A549 (cell line): ENCODE measurements at regions not wholly inside any gene's neighbourhood (a gene's known extent, or its start where the extent isn't known, plus 50 kb on each side); places are given as distances from the start of the nearest gene placed in this dataset.

Experiments
- ATAC-seq, 2 experiments: fragments of 200-7000 bp in 1 of 2; fragments of >200 bp in 1 of 2; cut with Nextera tagmentation in 1 of 2; cut with Tn5 transposase in 1 of 2; 3 replicates each; pipeline versions ENCODE4 v1.8.0 to v1.9.1; 2018 to 2020; ENCODE audit warnings: mild to moderate bottlenecking in 1 of 2, moderate library complexity in 1 of 2
- CTCF ChIA-PET: fragments of 300-600 bp; sonication (Branson Sonifier 250); formaldehyde crosslinking; extraction: SDS; loops from one replicate; lab custom pipeline; 2021; ENCODE audit warnings: antibody characterized with exemption, inconsistent platforms; lab: Yijun Ruan, JAX
- POLR2A ChIA-PET: fragments of 350-600 bp; formaldehyde crosslinking; extraction: SDS; loops from one replicate; lab custom pipeline; 2021; ENCODE audit warnings: antibody characterized with exemption, inconsistent platforms; lab: Yijun Ruan, JAX
- DNase-seq, 2 experiments: peaks; one replicate each; pipeline versions ENCODE4 v3.0.0 to v3.0.0-alpha.2; 2011 to 2016; ENCODE audit warnings: low read depth in 1 of 2, low spot score in 1 of 2
- FAIRE-seq: peaks from 2 replicates; lab custom pipeline; 2011; peaks lifted over from hg19 to GRCh38; lab: Jason Lieb, UNC
- H3K27ac ChIP-seq, 2 experiments: fragments of >200 bp; sonication (Bioruptor Twin); formaldehyde crosslinking; 3 replicates each; pipeline ENCODE4 v1.5.1; 2016 to 2017
- H3K4me1 ChIP-seq: fragments of >200 bp; sonication (Bioruptor Twin); formaldehyde crosslinking; 3 replicates; pipeline ENCODE4 v1.6.1; 2016
- H3K4me2 ChIP-seq: fragments of >200 bp; sonication (Bioruptor Twin); formaldehyde crosslinking; 3 replicates; pipeline ENCODE4 v1.6.1; 2016
- H3K4me3 ChIP-seq: fragments of >200 bp; sonication (Bioruptor Twin); formaldehyde crosslinking; 3 replicates; pipeline ENCODE4 v1.5.1; 2016
- H3K9me3 ChIP-seq: fragments of >200 bp; sonication (Bioruptor Twin); formaldehyde crosslinking; 3 replicates; pipeline ENCODE4 v1.6.1; 2016
- ATOH8 ChIP-seq: fragments of 250-450 bp; sonication (Bioruptor Pico); IDR thresholded peaks from 2 replicates; pipeline ENCODE4 v1.5.0; 2020; ENCODE audit warnings: low read depth, mild to moderate bottlenecking, moderate library complexity
- CBX2 ChIP-seq: fragments of 200-600 bp; sonication (generic); IDR thresholded peaks from 2 replicates; pipeline ENCODE4 v1.6.1; 2016; ENCODE audit warnings: low read depth, mild to moderate bottlenecking, borderline replicate concordance
- ESRRA ChIP-seq: fragments of 150-350 bp; IDR thresholded peaks from 2 replicates; pipeline ENCODE4 v1.6.1; 2014; ENCODE audit warnings: mild to moderate bottlenecking, low read length, borderline replicate concordance
- HDAC2 ChIP-seq: fragments of 200-600 bp; sonication (generic); IDR thresholded peaks from 2 replicates; pipeline ENCODE4 v1.6.1; 2016
- HEYL ChIP-seq: fragments of 250-450 bp; sonication (Bioruptor Pico); IDR thresholded peaks from 2 replicates; pipeline ENCODE4 v1.8.0; 2021; ENCODE audit warnings: mild to moderate bottlenecking, moderate library complexity
- JUNB ChIP-seq: fragments of >200 bp; sonication (Bioruptor Twin); formaldehyde crosslinking; IDR thresholded peaks from 2 replicates; pipeline ENCODE4 v1.6.1; 2016
- PHF8 ChIP-seq: fragments of 200-600 bp; sonication (generic); IDR thresholded peaks from 2 replicates; pipeline ENCODE4 v1.6.1; 2016; ENCODE audit warnings: low read depth, mild to moderate bottlenecking, antibody characterized with exemption, moderate library complexity, borderline replicate concordance
- POLR2A ChIP-seq: IDR thresholded peaks from 2 replicates; pipeline ENCODE4 v1.6.1; 2012; ENCODE audit warnings: mild to moderate bottlenecking, low read length
- POLR2AphosphoS2 ChIP-seq: conservative IDR thresholded peaks from 2 replicates; pipeline ENCODE4 v1.6.1; 2012; ENCODE audit warnings: low read length, improper control_type of control experiment, inconsistent platforms
- SMC3 ChIP-seq: fragments of >200 bp; sonication (Bioruptor Twin); formaldehyde crosslinking; IDR thresholded peaks from 3 replicates; pipeline ENCODE4 v1.6.1; 2018; ENCODE audit warnings: inconsistent platforms
- SREBF2 ChIP-seq: fragments of 450-650 bp; IDR thresholded peaks from 2 replicates; pipeline ENCODE4 v1.6.1; 2014; ENCODE audit warnings: mild to moderate bottlenecking, moderate library complexity
- TP53 ChIP-seq: fragments of 250-450 bp; sonication (Bioruptor Pico); IDR thresholded peaks from 2 replicates; pipeline ENCODE4 v1.5.0; 2021; ENCODE audit warnings: mild to moderate bottlenecking, moderate library complexity
- USF2 ChIP-seq: fragments of 450-650 bp; IDR thresholded peaks from 2 replicates; pipeline ENCODE4 v1.6.1; 2014; ENCODE audit warnings: antibody characterized with exemption
- ZFP36 ChIP-seq: fragments of 450-650 bp; IDR thresholded peaks from 2 replicates; pipeline ENCODE4 v1.6.1; 2014; ENCODE audit warnings: borderline replicate concordance; ENCODE audit not compliant: partially characterized antibody
- ZSCAN20 ChIP-seq: fragments of 250-450 bp; sonication (Bioruptor Pico); IDR thresholded peaks from 2 replicates; pipeline ENCODE4 v1.8.0; 2022; ENCODE audit warnings: mild to moderate bottlenecking, moderate library complexity
- WGBS: methylation state at CpG from one replicate; pipeline ENCODE4 v1.1.6; 2017; ENCODE audit errors: missing lambda C conversion rate; 5-methylcytosine and 5-hydroxymethylcytosine counted together
- TF ChIP-seq, protein P1 (sequence below): fragments of >200 bp; sonication (Bioruptor Twin); formaldehyde crosslinking; IDR thresholded peaks from 2 replicates; pipeline ENCODE4 v1.6.1; 2016
- TF ChIP-seq, protein P2 (sequence below): fragments of >200 bp; sonication (Bioruptor Twin); formaldehyde crosslinking; IDR thresholded peaks from 3 replicates; pipeline ENCODE4 v1.6.1; 2016

- no peak for TF ChIP-seq ATOH8 (CRISPR knock-in tag)
Observed at GRCh38 chr12:71252473-71252872, 94.7 kb upstream of the TSPAN8 start (continued).

DNA sequence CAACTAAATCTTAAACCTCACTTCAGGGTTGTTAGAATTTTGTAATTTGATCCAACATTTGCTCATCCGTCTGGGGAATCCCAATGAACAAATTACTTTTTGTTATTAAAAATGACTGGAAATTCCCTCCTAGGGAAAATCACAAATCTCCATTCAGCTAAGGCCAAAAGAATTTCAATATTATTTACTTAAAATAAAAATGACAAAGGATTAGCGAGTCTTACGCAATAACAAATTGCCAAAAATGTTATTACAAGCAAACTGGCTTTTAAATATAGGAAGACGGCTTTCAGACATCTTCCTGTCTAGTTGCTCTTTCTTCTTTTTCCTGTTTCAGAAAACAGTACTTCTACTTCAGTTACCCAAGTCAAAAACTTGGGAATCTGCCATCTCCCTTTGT is 92.4 kb upstream of the TSPAN8 start:
- POLR2A ChIA-PET = no interaction called here
- H3K27ac ChIP-seq = no peak overlapping the region
- CTCF ChIA-PET = no interaction called here
- no peaks in the 10 kb centered on the region for H3K4me1 ChIP-seq
- no peak for DNase-seq
- no peak overlapping the region for H3K4me3 ChIP-seq
- H3K4me2 ChIP-seq = no peak overlapping the region
- ATAC-seq = no peak
- TF ChIP-seq POLR2AphosphoS2 (no peak), CBX2 (no peak), USF2 (no peak), ZSCAN20 (CRISPR knock-in tag) (no peak), HEYL (no peak)
- TF ChIP-seq, protein P1, sequence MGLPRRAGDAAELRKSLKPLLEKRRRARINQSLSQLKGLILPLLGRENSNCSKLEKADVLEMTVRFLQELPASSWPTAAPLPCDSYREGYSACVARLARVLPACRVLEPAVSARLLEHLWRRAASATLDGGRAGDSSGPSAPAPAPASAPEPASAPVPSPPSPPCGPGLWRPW = no peak
- 19% methylated on average over 4 of the region's 4 CpGs for WGBS
- no peak for FAIRE-seq
- peaks cover 5% of the 10 kb centered on the region; the same call in 2 of the 3 replicates for H3K9me3 ChIP-seq

DNA sequence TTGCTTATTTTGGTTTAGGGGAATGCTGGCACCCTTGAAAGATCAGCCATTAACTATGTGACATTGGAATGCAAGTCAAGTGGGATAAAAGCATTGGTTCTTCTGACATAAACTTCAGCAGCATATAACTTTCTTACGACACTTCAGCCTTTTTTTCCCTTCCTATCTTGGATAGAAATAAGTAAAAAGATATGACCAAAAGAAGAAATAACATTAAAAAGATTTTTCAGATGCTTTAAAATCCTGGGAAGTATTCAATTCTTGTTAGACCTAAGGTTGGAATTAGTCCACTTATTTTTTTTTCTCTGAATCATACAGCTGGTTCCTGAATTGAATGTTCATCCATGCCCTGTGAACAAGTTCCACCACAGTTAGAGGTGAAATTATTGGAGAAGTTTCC is 85.6 kb upstream of the TSPAN8 start:
- CTCF ChIA-PET = no interaction called here
- no peak for TF ChIP-seq PHF8
- no peak for TF ChIP-seq JUNB
- TF ChIP-seq POLR2A = no peak
- TF ChIP-seq SREBF2 = no peak
- TF ChIP-seq TP53 (CRISPR knock-in tag) = no peak
- no peak for TF ChIP-seq ZFP36
- no peak for TF ChIP-seq ZSCAN20 (CRISPR knock-in tag)
- peak; percentile 7 for FAIRE-seq
- H3K4me3 ChIP-seq = no peak overlapping the region
- no peak for DNase-seq
- POLR2A ChIA-PET = no interaction called here
- H3K27ac ChIP-seq = no peak overlapping the region
- H3K4me1 ChIP-seq = no peaks in the 10 kb centered on the region
- ATAC-seq = no peak
- WGBS = 6% methylated on average over 1 of the region's 1 CpG
- H3K9me3 ChIP-seq = no peaks in the 10 kb centered on the region
- H3K4me2 ChIP-seq = no peak overlapping the region

DNA sequence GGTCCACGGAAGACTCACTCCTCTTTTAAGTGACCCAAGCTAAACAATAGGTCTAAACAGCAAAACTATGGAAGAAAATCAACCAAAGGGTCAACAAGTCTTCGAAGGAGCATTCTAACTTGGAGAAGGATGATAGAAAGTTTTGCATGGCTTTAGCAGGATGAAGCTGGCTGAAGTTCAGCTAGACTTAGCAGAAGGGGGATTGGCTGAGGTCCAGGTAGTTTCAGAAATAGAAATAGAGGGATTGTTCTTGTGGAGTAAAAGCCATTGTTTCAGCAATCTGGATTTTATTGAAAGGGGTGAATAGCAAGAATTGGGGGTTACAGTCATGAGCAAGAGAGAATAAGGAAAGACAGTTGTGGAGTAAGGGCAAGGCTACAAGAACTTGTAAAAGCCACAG is 84.7 kb upstream of the TSPAN8 start:
- ChIA-PET POLR2A (no interaction called here), CTCF (no interaction called here)
- ATAC-seq = no peak
- H3K4me2 ChIP-seq = no peak overlapping the region
- H3K9me3 ChIP-seq = no peaks in the 10 kb centered on the region
- H3K4me3 ChIP-seq = no peak overlapping the region
- TF ChIP-seq ESRRA (no peak), SREBF2 (no peak), HEYL (no peak), CBX2 (no peak), SMC3 (no peak), HDAC2 (no peak)
- TF ChIP-seq, protein P2, sequence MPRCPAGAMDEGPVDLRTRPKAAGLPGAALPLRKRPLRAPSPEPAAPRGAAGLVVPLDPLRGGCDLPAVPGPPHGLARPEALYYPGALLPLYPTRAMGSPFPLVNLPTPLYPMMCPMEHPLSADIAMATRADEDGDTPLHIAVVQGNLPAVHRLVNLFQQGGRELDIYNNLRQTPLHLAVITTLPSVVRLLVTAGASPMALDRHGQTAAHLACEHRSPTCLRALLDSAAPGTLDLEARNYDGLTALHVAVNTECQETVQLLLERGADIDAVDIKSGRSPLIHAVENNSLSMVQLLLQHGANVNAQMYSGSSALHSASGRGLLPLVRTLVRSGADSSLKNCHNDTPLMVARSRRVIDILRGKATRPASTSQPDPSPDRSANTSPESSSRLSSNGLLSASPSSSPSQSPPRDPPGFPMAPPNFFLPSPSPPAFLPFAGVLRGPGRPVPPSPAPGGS = no peak
- TF ChIP-seq, protein P1 = no peak
- DNase-seq = no peak
- no peak overlapping the region for H3K27ac ChIP-seq
- 3% methylated on average over 2 of the region's 2 CpGs for WGBS
- H3K4me1 ChIP-seq = no peaks in the 10 kb centered on the region
- no peak for FAIRE-seq
